Suprapubic skin (tissue), 4 donors: ENCODE measurements at regions not wholly inside any gene's neighbourhood (a gene's known extent, or its start where the extent isn't known, plus 50 kb on each side); places are given as distances from the start of the nearest gene placed in this dataset.

Experiments
- CTCF ChIP-seq, 2 donors: fragments of 200-600 bp in 1 of 2; fragments of 450-650 bp in 1 of 2; sonication (generic) in 1 of 2; IDR thresholded peaks; one replicate each; pipeline ENCODE4 v1.5.1; 2016 to 2019; ENCODE audit warnings: antibody characterized with exemption in 2 of 2, mild to moderate bottlenecking in 1 of 2, moderate library complexity in 1 of 2
- POLR2A ChIP-seq, 2 donors: fragments of 450-650 bp; IDR thresholded peaks; one replicate each; pipeline ENCODE4 v1.6.1; 2017; ENCODE audit warnings: antibody characterized with exemption in 2 of 2, mild to moderate bottlenecking in 2 of 2, moderate library complexity in 2 of 2
- POLR2AphosphoS5 ChIP-seq, 3 donors: sonication (generic); formaldehyde crosslinking; IDR thresholded peaks; one replicate each; pipeline ENCODE4 v1.6.1; 2017; ENCODE audit warnings: antibody characterized with exemption in 3 of 3

GRCh38 chr1:79959635-79960034 lies 953.1 kb upstream of the ADGRL4 start:
- TF ChIP-seq POLR2AphosphoS5 (IDR thresholded peaks at IDR 0.05) (no peak), CTCF (IDR thresholded peaks at IDR 0.05) (no peak), POLR2A (IDR thresholded peaks at IDR 0.05) (no peak)
